Peyer's patch (tissue), 4 donors: ENCODE measurements at regions not wholly inside any gene's neighbourhood (a gene's known extent, or its start where the extent isn't known, plus 50 kb on each side); places are given as distances from the start of the nearest gene placed in this dataset.

ENCODE experiments used
- POLR2A ChIP-seq, 2 donors: fragments of 450-650 bp; IDR thresholded peaks; one replicate each; pipeline ENCODE4 v1.5.1; 2017; ENCODE audit warnings: antibody characterized with exemption in 2 of 2, mild to moderate bottlenecking in 2 of 2, moderate library complexity in 2 of 2
- TF ChIP-seq, protein P1 (sequence below), 6 experiments: fragments of 450-650 bp in 4 of 6; fragments of 200-600 bp in 2 of 6; sonication (generic) in 1 of 6; IDR thresholded peaks; one replicate each; pipeline ENCODE4 v1.5.1; 2017 to 2019; ENCODE audit warnings: antibody characterized with exemption in 6 of 6, mild to moderate bottlenecking in 3 of 6, moderate library complexity in 1 of 6

DNA sequence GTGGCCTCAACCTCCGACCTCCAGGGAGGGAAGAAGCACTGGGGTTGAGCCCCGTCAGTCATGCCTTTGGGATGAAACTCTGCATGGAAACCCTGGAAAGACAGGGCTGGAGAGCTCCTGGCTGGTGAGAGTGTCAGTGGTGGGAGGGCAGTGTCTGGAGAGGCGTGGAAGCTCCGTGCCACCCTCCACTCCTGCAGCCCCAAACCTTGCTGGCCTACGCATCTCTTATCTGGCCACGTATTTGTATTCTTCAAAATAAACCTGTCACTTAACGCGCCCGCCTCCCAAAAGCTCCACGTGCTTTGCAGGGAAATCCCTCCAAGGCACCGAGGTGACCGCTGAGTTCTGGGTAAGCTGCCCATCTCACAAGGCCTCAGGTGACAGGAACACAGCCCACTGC is 84.3 kb downstream of the TEX29 start:
- TF ChIP-seq, protein P1, sequence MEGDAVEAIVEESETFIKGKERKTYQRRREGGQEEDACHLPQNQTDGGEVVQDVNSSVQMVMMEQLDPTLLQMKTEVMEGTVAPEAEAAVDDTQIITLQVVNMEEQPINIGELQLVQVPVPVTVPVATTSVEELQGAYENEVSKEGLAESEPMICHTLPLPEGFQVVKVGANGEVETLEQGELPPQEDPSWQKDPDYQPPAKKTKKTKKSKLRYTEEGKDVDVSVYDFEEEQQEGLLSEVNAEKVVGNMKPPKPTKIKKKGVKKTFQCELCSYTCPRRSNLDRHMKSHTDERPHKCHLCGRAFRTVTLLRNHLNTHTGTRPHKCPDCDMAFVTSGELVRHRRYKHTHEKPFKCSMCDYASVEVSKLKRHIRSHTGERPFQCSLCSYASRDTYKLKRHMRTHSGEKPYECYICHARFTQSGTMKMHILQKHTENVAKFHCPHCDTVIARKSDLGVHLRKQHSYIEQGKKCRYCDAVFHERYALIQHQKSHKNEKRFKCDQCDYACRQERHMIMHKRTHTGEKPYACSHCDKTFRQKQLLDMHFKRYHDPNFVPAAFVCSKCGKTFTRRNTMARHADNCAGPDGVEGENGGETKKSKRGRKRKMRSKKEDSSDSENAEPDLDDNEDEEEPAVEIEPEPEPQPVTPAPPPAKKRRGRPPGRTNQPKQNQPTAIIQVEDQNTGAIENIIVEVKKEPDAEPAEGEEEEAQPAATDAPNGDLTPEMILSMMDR (IDR thresholded peaks at IDR 0.05), result no peak
- TF ChIP-seq POLR2A (IDR thresholded peaks at IDR 0.05), result no peak
